ENCODE measurements at regions not wholly inside any gene's neighbourhood (a gene's known extent, or its start where the extent isn't known, plus 50 kb on each side); places are given as distances from the start of the nearest gene placed in this dataset.
"Not testable (repeated sequence)": the region's sequence is repeated elsewhere in the genome, so short reads cannot be mapped to it uniquely, and the experiment has no call there.

GRCh38 chr3:3902161-3902560 is 102.9 kb downstream of the LRRN1 start:
- DNase-seq: no peak

GRCh38 chr3:3906171-3906570 is 106.9 kb downstream of the LRRN1 start:
- DNase-seq: no peak

DNA sequence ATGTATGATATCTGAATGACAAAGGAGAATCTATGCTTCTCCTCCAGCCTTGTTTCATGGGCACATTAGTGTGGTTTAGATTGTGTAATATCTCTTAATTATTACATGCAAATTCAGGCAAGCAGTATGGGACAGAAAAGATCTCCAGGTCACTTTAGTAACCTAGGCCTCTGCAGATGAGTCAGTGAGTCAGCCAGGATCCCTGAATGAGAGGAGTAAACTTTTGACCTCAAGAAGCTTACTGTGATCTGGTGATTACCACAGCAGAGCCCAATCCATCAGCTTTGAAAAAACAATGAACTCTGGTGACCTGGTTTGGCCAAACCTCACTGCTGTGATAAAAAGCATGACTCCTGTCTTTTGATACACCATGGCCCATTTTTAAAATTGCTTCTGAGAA is 107.8 kb downstream of the LRRN1 start:
- DNase-seq: no peak

DNA sequence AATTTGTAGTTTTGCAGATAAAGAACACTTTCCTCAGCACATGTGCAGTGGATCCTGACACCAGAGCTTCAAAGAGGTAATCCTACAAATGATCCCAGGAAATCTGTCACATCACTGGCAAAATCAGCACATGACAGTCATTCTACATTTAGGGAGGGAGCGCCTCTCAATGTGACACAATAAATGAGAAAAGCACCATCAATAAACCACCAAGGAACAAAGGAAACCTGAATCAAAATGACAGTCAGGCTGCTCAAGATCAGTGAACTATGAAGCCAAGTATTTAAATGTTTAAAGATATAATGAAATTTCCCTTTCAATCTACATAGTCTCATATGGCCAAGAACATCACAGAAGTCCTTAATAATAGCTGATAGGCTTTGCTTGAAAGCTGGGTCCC is 119.5 kb downstream of the LRRN1 start:
- DNase-seq: no peak

DNA sequence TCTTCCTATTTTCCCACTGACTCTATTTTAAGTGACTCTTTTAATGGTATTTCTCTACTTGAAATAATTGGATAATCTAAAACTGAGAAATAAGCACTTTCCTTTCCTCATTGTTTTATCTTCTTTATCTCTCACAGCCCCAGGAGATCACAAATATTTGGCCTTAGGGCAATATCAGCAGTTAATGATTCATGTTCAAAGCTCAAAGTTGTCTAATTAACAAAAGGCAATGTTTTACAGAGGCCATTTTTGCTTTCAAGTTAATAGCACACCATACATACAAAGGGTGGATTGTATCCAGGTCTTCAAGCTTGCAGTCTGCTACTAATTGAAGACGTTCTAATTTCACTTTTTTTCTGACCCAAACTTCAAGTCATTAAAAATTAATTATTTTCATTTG is 120.1 kb downstream of the LRRN1 start:
- no peak for DNase-seq

- DNase-seq: no peak
Measured at GRCh38 chr3:3923619-3924018, 124.4 kb downstream of the LRRN1 start.

DNA sequence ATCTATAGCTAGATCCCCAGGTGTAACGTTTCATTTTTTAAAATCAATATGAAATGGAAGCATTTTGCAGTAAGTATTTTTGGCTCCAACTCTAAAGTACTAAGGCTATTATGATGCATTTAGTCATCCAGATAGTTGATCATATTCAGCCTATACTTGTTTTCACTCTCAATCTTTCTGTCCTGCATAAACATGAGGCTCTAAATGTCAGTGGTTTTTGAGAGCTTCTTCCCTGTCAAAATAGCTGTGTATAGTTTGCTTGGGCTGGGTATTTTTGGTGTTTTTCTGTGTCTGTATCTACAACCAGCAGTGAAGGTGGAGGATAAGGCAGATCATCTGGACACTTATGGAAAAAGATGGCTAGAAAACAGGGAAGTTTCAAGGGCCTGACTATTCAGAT is 128.0 kb downstream of the LRRN1 start:
- no peak for DNase-seq

GRCh38 chr3:3927965-3928364 is 128.7 kb downstream of the LRRN1 start:
- DNase-seq: no peak

GRCh38 chr3:3941380-3941779 is 142.1 kb downstream of the LRRN1 start:
- not testable (repeated sequence) for DNase-seq

DNA sequence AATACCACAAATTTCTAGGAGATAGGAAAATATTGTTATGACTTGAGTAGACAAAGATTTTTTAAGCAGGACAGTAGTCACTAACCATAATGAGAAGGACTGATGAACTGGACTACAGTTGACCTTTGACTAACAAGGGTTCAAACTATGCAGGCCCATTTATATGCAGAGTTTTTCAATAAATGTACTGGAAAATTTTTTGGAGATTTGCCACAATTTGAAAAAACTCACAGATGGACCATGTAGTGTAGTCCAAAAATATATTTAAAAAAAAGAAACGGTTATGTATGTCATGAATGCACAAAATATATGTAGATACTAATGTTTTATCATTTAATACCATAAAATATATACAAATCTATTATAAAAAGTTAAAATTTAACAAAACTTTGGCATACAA is 151.8 kb downstream of the LRRN1 start:
- DNase-seq: no peak

- DNase-seq: no peak
Measured at GRCh38 chr3:3951501-3951900, 152.3 kb downstream of the LRRN1 start.

DNA sequence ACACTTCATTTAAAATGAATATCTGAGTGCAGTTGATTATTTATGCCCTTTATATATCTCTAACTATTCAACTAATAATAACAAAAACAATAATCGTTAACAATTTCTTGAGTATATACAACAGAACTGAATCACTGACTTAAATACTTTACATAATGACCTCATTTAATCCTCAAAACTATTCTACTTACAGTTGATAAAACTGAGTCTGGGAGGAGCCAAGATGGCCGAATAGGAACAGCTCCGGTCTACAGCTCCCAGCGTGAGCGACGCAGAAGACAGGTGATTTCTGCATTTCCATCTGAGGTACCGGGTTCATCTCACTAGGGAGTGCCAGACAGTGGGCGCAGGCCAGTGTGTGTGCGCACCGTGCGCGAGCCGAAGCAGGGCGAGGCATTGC is 163.6 kb downstream of the LRRN1 start:
- DNase-seq: not testable (repeated sequence)

GRCh38 chr3:3984053-3984452 is 184.8 kb downstream of the LRRN1 start:
- no peak for DNase-seq

DNA sequence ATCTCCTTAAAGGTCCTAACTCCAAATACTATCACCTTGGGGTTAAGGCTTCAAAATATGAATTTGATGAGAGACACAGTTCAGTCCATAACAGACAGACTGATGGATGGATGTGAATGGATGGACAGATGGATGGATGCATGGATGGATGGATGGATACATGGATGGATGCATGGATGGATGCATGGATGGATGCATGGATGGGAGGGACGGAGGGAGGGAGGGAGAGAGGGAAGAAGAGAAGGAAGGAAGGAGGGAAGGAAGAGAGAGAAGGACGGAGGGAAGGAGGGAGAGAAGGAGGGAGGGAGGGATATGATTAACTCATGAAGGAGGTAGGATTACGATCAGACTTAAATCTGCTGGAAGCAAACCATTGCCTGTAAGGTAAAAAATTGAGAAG is 192.4 kb downstream of the LRRN1 start:
- no peak for DNase-seq

DNA sequence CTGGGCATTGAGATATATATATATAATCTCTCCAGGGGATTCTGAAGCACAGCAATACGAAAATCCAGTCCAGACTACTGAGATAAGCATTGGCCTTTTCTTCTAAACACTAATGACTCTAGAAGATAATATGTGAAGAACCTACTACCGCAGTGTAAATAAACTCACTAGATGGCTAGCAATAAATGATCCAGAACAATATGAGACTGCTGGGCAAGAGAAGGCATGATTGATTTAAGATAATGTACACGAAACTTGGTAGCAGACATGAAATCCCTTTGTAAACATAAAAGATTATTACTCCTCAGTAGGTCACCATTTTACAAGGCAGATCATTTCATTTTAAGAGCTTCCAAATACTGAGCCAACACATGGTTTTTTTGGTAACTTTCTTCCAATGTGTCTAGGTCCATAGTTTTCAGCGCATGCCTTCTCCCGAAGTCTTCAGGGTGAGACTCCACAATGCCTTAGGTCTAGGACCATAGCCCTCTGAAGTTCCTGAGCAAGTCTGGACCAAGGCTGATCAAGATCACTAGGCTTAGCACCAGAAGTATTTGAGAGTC is 193.2 kb downstream of the LRRN1 start:
- DNase-seq: no peak

GRCh38 chr3:3998140-3998922 is 199.1 kb downstream of the LRRN1 start:
- DNase-seq: peak in 2 of 6 experiments; percentile 3 to 13

DNA sequence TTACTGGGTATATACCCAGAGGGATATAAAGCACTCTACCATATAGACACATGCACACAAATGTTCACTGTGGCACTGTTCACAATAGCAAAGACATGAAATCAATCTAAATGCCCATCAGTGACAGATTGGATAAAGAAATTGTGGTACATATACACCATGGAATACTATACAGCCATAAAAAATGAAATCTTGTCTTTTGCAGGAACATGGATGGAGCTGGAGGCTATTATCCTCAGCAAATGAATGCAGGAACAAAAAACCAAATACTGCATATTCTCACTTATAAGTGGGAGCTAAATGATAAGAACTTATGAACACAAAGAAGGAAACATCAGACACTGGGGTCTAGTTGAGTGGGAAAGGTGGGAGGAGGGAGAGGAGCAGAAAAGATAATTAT is 200.1 kb downstream of the LRRN1 start:
- not testable (repeated sequence) for DNase-seq

DNA sequence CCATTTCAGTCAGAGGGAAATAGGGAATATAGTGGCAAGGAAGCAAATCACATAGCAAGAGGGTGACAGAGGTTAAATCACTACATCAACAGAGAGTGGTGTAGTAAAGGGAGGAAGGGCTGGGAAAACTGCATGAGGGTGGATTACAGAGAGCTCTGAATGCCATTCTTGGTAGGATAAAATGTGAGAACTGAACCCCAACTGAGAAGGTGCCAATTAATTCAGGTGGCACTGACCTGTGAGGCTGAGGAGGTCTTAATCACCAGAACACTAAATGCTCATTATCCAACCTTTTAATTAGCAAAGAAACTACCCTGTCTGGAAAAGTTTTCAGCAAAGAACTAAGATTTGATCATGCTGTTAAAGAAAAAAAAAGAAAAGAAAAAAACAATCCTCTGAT is 202.7 kb downstream of the LRRN1 start:
- no peak for DNase-seq

- DNase-seq: no peak
Measured at GRCh38 chr3:4006288-4006687, 207.1 kb downstream of the LRRN1 start.

DNA sequence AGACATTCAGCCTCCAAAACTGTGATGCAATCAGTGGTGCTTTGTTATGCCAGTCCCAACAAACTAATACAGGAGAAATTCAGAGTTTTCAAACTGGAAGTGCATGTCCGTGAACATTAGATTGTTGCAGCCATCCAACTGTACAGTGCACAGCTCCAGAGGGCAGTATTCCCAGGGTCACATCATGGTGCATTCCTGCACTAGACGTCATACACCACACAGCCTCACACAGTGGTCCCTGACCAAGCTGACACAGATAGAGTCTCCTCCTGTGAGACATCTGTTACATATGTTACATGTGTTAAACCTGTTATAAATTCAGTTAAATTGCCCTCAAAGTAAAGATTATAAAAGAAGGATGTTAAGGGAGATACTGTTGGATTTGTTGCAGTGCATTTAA is 209.0 kb downstream of the LRRN1 start:
- no peak for DNase-seq

DNA sequence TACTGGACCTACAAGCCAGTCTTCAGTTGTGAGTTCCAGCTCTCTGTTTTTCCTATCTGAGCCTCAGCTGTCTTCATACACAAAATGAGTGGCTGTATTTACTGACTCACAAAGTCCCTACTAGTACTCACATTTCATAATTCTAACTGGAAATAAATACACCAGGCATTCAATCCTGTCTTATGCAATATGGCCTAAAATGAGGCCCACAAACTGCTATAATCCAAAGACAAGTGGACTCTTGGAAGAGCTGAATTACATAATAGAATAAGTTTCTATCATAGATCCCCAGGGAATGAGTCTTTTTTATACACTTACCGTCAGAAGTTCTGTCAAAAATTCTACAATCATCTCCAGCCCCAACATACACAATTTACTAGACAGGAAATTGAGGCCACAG is 211.9 kb downstream of the LRRN1 start:
- no peak for DNase-seq

DNA sequence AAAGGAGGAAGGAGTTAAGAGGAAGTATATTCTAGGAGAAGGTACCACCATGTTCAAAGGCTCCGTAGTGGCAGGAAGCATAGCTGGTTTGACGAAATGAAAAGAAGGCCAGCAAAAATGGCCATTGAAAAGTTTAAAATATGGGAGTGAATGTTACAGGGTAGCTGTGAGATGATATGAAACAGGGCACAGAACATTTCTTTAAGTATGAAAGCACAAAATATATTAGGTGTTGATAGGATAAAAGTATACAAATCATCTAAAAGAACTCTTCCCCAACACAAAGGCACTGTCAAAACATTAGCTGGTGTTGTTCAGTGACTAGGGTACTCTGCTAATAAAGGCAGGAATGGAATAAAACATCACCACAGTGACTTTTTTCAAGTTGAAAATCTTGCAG is 216.2 kb downstream of the LRRN1 start:
- no peak for DNase-seq

DNA sequence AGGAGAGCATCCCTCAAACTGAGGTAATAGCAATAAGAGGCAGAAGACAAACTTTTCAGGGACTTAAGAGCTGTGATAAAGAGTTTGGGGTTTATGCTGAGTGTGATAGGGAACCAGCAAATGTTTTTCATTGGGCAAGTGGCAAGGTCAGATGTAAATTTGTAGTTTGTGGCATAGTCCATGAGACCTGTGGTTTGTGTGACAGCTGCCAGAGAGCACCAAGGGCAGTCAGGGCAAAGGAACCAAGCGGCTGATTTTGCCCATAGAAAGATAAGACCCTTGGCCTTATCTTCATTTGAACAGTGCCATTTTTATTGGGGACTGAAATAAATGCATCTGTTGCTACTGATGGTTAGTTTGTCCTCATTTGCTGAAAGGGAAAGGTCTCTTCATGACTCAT is 220.3 kb downstream of the LRRN1 start:
- no peak for DNase-seq

DNA sequence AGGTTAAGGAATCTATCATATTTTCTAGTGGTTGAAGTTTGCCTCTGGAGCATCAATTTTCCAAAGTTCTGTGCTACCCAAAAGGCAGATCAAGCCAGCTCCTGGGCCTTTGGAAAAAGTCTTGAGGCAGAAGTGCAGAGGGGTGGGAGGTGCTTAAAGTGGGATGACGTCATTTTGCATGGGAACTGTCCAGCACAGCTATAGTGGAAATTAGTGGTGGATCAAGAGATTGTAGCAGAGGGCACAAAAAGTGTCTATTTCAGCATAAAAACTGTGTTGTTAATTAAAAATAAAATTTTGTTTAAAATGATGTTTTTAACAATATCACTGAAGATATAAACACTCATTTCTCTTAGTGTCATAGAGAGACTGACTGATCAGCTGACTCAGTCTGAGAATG is 221.9 kb downstream of the LRRN1 start:
- DNase-seq: no peak

DNA sequence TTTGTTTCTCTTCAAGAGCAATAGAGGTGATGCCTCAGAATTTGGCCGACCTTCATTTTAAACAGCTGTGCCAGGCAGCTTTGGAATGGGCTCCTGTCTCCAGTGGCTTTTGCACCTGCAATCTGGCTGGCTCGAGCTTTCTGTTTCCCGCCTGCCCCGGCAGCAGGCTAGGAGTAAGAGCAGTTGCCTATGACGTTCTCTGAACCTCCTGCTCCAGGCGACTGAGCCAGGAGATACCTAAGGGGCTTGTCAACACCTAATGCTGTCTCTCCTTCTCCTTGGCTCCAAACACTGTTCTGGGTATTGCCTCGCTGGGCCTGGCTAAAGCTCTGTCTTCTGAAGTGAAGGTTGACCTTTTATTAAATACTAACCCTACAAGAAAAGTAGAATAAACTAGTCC is 229.9 kb downstream of the LRRN1 start:
- DNase-seq: no peak

Measured in stimulated activated naive CD4-positive, alpha-beta T cell (primary cell).